H1 (cell line): ENCODE measurements at regions not wholly inside any gene's neighbourhood (a gene's known extent, or its start where the extent isn't known, plus 50 kb on each side); places are given as distances from the start of the nearest gene placed in this dataset.

Experiments used
- ATF2 ChIP-seq: IDR thresholded peaks from 2 replicates; pipeline ENCODE4 v1.6.1; 2012; ENCODE audit warnings: low read length, inconsistent platforms
- BCL11A ChIP-seq, 2 experiments: IDR thresholded peaks; one replicate each; pipeline ENCODE4 v1.6.1; 2011; ENCODE audit warnings: low read depth in 2 of 2, low read length in 2 of 2, mild to moderate bottlenecking in 2 of 2
- CTCF ChIP-seq, 3 experiments: IDR thresholded peaks; 1 replicate in 2 of 3; 2 replicates in 1 of 3; pipeline versions ENCODE4 v1.5.1 to v1.6.1; 2011; ENCODE audit warnings: low read length in 3 of 3, mild to moderate bottlenecking in 3 of 3, inconsistent platforms in 2 of 3, low read depth in 1 of 3, moderate library complexity in 1 of 3; ENCODE audit not compliant: insufficient read depth in 1 of 3; ENCODE audit errors: control extremely low read depth in 1 of 3
- JUND ChIP-seq: IDR thresholded peaks from 2 replicates; pipeline ENCODE4 v1.6.1; 2011; ENCODE audit warnings: mild to moderate bottlenecking, improper control_type of control experiment, low read length
- POLR2A ChIP-seq, 2 experiments: IDR thresholded peaks; 1 replicate in 1 of 2; 2 replicates in 1 of 2; pipeline ENCODE4 v1.6.1; 2011; ENCODE audit warnings: low read depth in 2 of 2, low read length in 2 of 2, mild to moderate bottlenecking in 2 of 2; ENCODE audit errors: control extremely low read depth in 1 of 2
- TEAD4 ChIP-seq: IDR thresholded peaks from 2 replicates; pipeline ENCODE4 v1.6.1; 2012; ENCODE audit warnings: low read depth, low read length, inconsistent platforms, mixed read lengths
- USF2 ChIP-seq: IDR thresholded peaks from 2 replicates; pipeline ENCODE4 v1.6.1; 2011; ENCODE audit warnings: low read length, improper control_type of control experiment
- ZNF274 ChIP-seq: IDR thresholded peaks from 2 replicates; pipeline ENCODE4 v1.7.0; 2012; ENCODE audit warnings: low read length, borderline replicate concordance; ENCODE audit errors: extremely low read depth

- no peak for TF ChIP-seq JUND
- TF ChIP-seq CTCF (IDR thresholded peaks at IDR 0.05; ENCODE audit: control extremely low read depth in 1 of 3, insufficient read depth in 1 of 3, low read depth in 1 of 3, low read length in 3 of 3), result no peak
- no peak for TF ChIP-seq ZNF274
- TF ChIP-seq POLR2A (IDR thresholded peaks at IDR 0.05; ENCODE audit: control extremely low read depth in 1 of 2, low read depth in 2 of 2, low read length in 2 of 2), result no peak
- TF ChIP-seq BCL11A (IDR thresholded peaks at IDR 0.05; ENCODE audit: low read depth in 2 of 2, low read length in 2 of 2), result no peak
- no peak for TF ChIP-seq ATF2
- no peak for TF ChIP-seq TEAD4
- TF ChIP-seq USF2, result no peak
Measured at GRCh38 chr4:1477045-1477840, 71.0 kb upstream of the NKX1-1 start.
